HepG2 (cell line): ENCODE measurements at regions not wholly inside any gene's neighbourhood (a gene's known extent, or its start where the extent isn't known, plus 50 kb on each side); places are given as distances from the start of the nearest gene placed in this dataset.

Experiments
- ATAC-seq: fragments of 200-7000 bp; cut with Tn5 transposase; 3 replicates; pipeline ENCODE4 v1.9.1; 2020; ENCODE audit warnings: mild to moderate bottlenecking, moderate library complexity
- BruUV-seq: library from RNA; stranded (reverse); fragments of 400-500 nt; replicated peaks from 2 replicates; lab custom pipeline; 2021; lab: Mats Ljungman, UMichigan
- CTCF ChIA-PET: fragments of 300-600 bp; formaldehyde crosslinking; extraction: SDS; loops from one replicate; lab custom pipeline; 2021; ENCODE audit warnings: low total read pairs, inconsistent platforms, low intra/inter-chr PET ratio; lab: Yijun Ruan, JAX
- POLR2A ChIA-PET: fragments of 350-600 bp; sonication (Branson Sonifier 250); formaldehyde crosslinking; loops from one replicate; lab custom pipeline; 2020; ENCODE audit warnings: antibody characterized with exemption, inconsistent platforms; lab: Yijun Ruan, JAX
- DNase-seq: peaks from one replicate; pipeline ENCODE4 v3.0.0-alpha.2; 2015; ENCODE audit warnings: low spot score
- FAIRE-seq: peaks from 3 replicates; lab custom pipeline; 2011; peaks lifted over from hg19 to GRCh38; lab: Jason Lieb, UNC
- H2AFZ ChIP-seq: one replicate; pipeline ENCODE4 v1.6.1; 2011; ENCODE audit warnings: low read length, inconsistent platforms
- H3K27ac ChIP-seq: fragments of 300-600 bp; 3 replicates; pipeline ENCODE4 v1.8.0; 2011; ENCODE audit warnings: mixed run types, mild to moderate bottlenecking, mixed read lengths, low read length, inconsistent platforms; ENCODE audit not compliant: insufficient read depth; ENCODE audit errors: extremely low read length
- H3K27me3 ChIP-seq, 2 experiments: fragments of 200-600 bp in 1 of 2; 2 replicates in 1 of 2; 3 replicates in 1 of 2; pipeline versions ENCODE4 v1.6.0 to v1.8.0; 2011; ENCODE audit warnings: low read length in 2 of 2, mild to moderate bottlenecking in 2 of 2, moderate library complexity in 2 of 2, inconsistent platforms in 1 of 2; ENCODE audit not compliant: insufficient read depth in 2 of 2, control insufficient read depth in 1 of 2
- H3K36me3 ChIP-seq, 2 experiments: fragments of 200-600 bp in 1 of 2; replicated peaks in 1 of 2; 2 replicates in 1 of 2; 3 replicates in 1 of 2; pipeline versions ENCODE4 v1.5.1 to v1.8.0; 2011; ENCODE audit warnings: low read length in 2 of 2, inconsistent platforms in 1 of 2; ENCODE audit not compliant: insufficient read depth in 2 of 2, control insufficient read depth in 1 of 2
- H3K4me1 ChIP-seq: 2 replicates; pipeline ENCODE4 v1.5.1; 2012; ENCODE audit warnings: low read length, inconsistent platforms; ENCODE audit not compliant: insufficient read depth
- H3K4me2 ChIP-seq: 2 replicates; pipeline ENCODE4 v1.6.0; 2011; ENCODE audit warnings: low read depth, low read length, inconsistent platforms
- H3K4me3 ChIP-seq, 3 experiments: fragments of 200-600 bp in 1 of 3; sonication (generic), shearing (Covaris generic) in 1 of 3; replicated peaks in 1 of 3; 2 replicates each; pipeline ENCODE4 v1.5.1; 2011 to 2016; ENCODE audit warnings: low read length in 3 of 3, inconsistent platforms in 2 of 3, low read depth in 2 of 3, mild to moderate bottlenecking in 2 of 3, control low read depth in 1 of 3, mixed read lengths in 1 of 3; ENCODE audit not compliant: insufficient read depth in 1 of 3
- H3K79me2 ChIP-seq: one replicate; pipeline ENCODE4 v1.6.1; 2011; ENCODE audit warnings: low read length, inconsistent platforms; ENCODE audit not compliant: insufficient read depth
- H3K9ac ChIP-seq: 2 replicates; pipeline ENCODE4 v1.6.0; 2011; ENCODE audit warnings: mild to moderate bottlenecking, low read depth, low read length, inconsistent platforms; ENCODE audit not compliant: insufficient read depth
- H3K9me3 ChIP-seq: 2 replicates; pipeline ENCODE4 v1.5.1; 2012; ENCODE audit warnings: mild to moderate bottlenecking, low read length
- H4K20me1 ChIP-seq: 2 replicates; pipeline ENCODE4 v1.6.0; 2011; ENCODE audit warnings: inconsistent platforms, mild to moderate bottlenecking, low read length, moderate library complexity; ENCODE audit not compliant: insufficient read depth
- ELF1 ChIP-seq: sonication (generic); formaldehyde crosslinking; IDR thresholded peaks from 2 replicates; pipeline ENCODE4 v1.4.0; 2020; ENCODE audit warnings: missing genetic modification reagents
- RELA ChIP-seq: sonication (generic); formaldehyde crosslinking; IDR thresholded peaks from 2 replicates; pipeline ENCODE4 v1.4.0; 2020; ENCODE audit warnings: missing genetic modification reagents
- ZBTB7A ChIP-seq: sonication (generic); formaldehyde crosslinking; IDR thresholded peaks from 2 replicates; pipeline ENCODE4 v1.8.0; 2022; ENCODE audit warnings: mild to moderate bottlenecking, missing genetic modification reagents
- in situ Hi-C: cut with HindIII; loops from 2 replicates; pipeline ENCODE4 v1.10.0; 2017; ENCODE audit warnings: low pct_unique_long_range_greater_than_20kb; ENCODE audit not compliant: extremely low pct_ligation_motif_present
- intact Hi-C: fragments of 100-400 bp; cut with micrococcal nuclease; formaldehyde crosslinking; loops from one replicate; pipeline ENCODE4 v1.10.0; 2022; ENCODE audit not compliant: unreplicated experiment
- TF ChIP-seq, protein P1 (sequence below): sonication (generic); formaldehyde crosslinking; IDR thresholded peaks from 2 replicates; pipeline ENCODE4 v1.5.1; 2020; ENCODE audit warnings: mild to moderate bottlenecking, missing genetic modification reagents, borderline replicate concordance
- TF ChIP-seq, protein P2 (sequence below): sonication (generic); formaldehyde crosslinking; IDR thresholded peaks from 2 replicates; pipeline ENCODE4 v1.4.0; 2020; ENCODE audit warnings: missing genetic modification reagents
- TF ChIP-seq, protein P3 (sequence below): IDR thresholded peaks from 2 replicates; pipeline ENCODE4 v1.6.1; 2012; ENCODE audit warnings: low read length, improper control_type of control experiment

DNA sequence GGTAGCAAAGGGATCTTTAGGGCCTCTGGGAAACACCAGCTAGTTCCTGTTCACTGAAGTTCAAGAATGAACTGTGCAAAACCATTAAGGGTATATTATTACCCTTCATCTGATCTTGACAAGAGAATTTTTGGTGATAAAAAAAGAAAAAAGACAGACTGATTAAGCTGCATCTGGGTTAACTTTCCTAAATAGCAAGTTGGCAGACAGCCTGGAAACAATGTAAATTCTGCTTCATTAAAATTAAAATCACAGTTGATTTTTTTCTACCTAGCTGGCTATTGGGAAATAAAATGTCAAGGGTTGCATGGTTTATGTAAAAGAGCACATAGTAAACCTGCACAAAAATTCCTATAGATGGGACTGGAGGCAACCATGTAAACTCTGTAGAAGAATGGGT, 126.6 kb upstream of the PRKD1 start:
- intact Hi-C loops (no loop called here), in situ Hi-C loops (no loop called here)
- no peak overlapping the region for H2AFZ ChIP-seq
- H3K4me1 ChIP-seq = no peaks in the 10 kb centered on the region
- ATAC-seq = no peak
- no peak for DNase-seq
- peaks cover 94% of the 10 kb centered on the region for H3K9me3 ChIP-seq
- no peaks in the 10 kb centered on the region for H3K79me2 ChIP-seq
- no peak overlapping the region for H3K9ac ChIP-seq
- no peaks in the 10 kb centered on the region for H3K27me3 ChIP-seq
- no TSS peak for BruUV-seq
- no peak for FAIRE-seq
- H3K4me3 ChIP-seq = no peak overlapping the region
- H3K27ac ChIP-seq = no peak overlapping the region
- no peaks in the 10 kb centered on the region for H4K20me1 ChIP-seq
- TF ChIP-seq ELF1 (CRISPR knock-in tag) = no peak
- TF ChIP-seq ZBTB7A (CRISPR knock-in tag) = no peak
- TF ChIP-seq, protein P1, sequence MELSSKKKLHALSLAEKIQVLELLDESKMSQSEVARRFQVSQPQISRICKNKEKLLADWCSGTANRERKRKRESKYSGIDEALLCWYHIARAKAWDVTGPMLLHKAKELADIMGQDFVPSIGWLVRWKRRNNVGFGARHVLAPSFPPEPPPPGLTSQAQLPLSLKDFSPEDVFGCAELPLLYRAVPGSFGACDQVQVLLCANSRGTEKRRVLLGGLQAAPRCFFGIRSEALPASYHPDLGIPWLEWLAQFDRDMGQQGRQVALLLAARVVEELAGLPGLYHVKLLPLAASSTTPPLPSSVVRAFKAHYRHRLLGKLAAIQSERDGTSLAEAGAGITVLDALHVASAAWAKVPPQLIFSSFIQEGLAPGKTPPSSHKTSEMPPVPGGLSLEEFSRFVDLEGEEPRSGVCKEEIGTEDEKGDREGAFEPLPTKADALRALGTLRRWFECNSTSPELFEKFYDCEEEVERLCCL (CRISPR knock-in tag) = no peak
- TF ChIP-seq, protein P2, sequence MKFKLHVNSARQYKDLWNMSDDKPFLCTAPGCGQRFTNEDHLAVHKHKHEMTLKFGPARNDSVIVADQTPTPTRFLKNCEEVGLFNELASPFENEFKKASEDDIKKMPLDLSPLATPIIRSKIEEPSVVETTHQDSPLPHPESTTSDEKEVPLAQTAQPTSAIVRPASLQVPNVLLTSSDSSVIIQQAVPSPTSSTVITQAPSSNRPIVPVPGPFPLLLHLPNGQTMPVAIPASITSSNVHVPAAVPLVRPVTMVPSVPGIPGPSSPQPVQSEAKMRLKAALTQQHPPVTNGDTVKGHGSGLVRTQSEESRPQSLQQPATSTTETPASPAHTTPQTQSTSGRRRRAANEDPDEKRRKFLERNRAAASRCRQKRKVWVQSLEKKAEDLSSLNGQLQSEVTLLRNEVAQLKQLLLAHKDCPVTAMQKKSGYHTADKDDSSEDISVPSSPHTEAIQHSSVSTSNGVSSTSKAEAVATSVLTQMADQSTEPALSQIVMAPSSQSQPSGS (CRISPR knock-in tag) = no peak
- TF ChIP-seq, protein P3, sequence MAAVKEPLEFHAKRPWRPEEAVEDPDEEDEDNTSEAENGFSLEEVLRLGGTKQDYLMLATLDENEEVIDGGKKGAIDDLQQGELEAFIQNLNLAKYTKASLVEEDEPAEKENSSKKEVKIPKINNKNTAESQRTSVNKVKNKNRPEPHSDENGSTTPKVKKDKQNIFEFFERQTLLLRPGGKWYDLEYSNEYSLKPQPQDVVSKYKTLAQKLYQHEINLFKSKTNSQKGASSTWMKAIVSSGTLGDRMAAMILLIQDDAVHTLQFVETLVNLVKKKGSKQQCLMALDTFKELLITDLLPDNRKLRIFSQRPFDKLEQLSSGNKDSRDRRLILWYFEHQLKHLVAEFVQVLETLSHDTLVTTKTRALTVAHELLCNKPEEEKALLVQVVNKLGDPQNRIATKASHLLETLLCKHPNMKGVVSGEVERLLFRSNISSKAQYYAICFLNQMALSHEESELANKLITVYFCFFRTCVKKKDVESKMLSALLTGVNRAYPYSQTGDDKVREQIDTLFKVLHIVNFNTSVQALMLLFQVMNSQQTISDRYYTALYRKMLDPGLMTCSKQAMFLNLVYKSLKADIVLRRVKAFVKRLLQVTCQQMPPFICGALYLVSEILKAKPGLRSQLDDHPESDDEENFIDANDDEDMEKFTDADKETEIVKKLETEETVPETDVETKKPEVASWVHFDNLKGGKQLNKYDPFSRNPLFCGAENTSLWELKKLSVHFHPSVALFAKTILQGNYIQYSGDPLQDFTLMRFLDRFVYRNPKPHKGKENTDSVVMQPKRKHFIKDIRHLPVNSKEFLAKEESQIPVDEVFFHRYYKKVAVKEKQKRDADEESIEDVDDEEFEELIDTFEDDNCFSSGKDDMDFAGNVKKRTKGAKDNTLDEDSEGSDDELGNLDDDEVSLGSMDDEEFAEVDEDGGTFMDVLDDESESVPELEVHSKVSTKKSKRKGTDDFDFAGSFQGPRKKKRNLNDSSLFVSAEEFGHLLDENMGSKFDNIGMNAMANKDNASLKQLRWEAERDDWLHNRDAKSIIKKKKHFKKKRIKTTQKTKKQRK = no peak
- TF ChIP-seq RELA (CRISPR knock-in tag) = no peak
- CTCF ChIA-PET = no interaction called here
- no peaks in the 10 kb centered on the region for H3K36me3 ChIP-seq
- H3K4me2 ChIP-seq = no peak overlapping the region
- POLR2A ChIA-PET = no interaction called here
